ENCODE measurements at regions not wholly inside any gene's neighbourhood (a gene's known extent, or its start where the extent isn't known, plus 50 kb on each side); places are given as distances from the start of the nearest gene placed in this dataset.

- ChIA-PET CTCF (no interaction called here), RAD21 (ENCODE audit: low non-redundant PET in 1 of 2, low total read pairs in 2 of 2, uncharacterized antibody in 2 of 2, unreplicated experiment in 2 of 2) (no interaction called here), POLR2A (no interaction called here)
- Histone ChIP-seq H2AFZ (ENCODE audit: low read depth, low read length, poor library complexity, severe bottlenecking) (no peak overlapping the region), H3K36me3 (ENCODE audit: control insufficient read depth in 1 of 2, insufficient read depth in 2 of 2, low read length in 2 of 2) (no peaks in the 10 kb centered on the region), H3K27ac (ENCODE audit: low read depth, low read length) (no peak overlapping the region), H3K4me2 (ENCODE audit: low read length) (no peak overlapping the region), H3K4me3 (replicated peaks in 1 of 2; ENCODE audit: low read depth in 1 of 2, low read length in 2 of 2) (no peak overlapping the region), H3K9me2 (ENCODE audit: insufficient read depth) (no peaks in the 10 kb centered on the region), H3K27me3 (ENCODE audit: insufficient read depth, low read length) (no peaks in the 10 kb centered on the region), H3K4me1 (ENCODE audit: control insufficient read depth in 1 of 2, insufficient read depth in 2 of 2, low read length in 2 of 2) (peaks cover 0 to 2% of the 10 kb centered on the region in 2 experiments; a peak in 1 of 4 replicates), H3K79me2 (ENCODE audit: insufficient read depth, low read length) (no peaks in the 10 kb centered on the region), H3K9me3 (ENCODE audit: control insufficient read depth in 1 of 2, insufficient read depth in 1 of 2, low read depth in 1 of 2, low read length in 2 of 2) (no peaks in the 10 kb centered on the region), H3K9ac (ENCODE audit: low read length) (no peak overlapping the region), H4K20me1 (ENCODE audit: insufficient read depth) (no peaks in the 10 kb centered on the region)
- no TSS peak for BruUV-seq (replicated peaks)
- no peak for DNase-seq (ENCODE audit: low read depth, low spot score)
- TF ChIP-seq EGR1 (IDR thresholded peaks at IDR 0.05; ENCODE audit: low read depth) (no peak), EZH2 (IDR thresholded peaks at IDR 0.05) (no peak)
- intact Hi-C loops (cut with micrococcal nuclease): no loop called here
- no peak for ATAC-seq
Observed at GRCh38 chr1:201624741-201625225, 85.9 kb downstream of the NAV1 start.

GRCh38 chr1:201625226-201625761, 86.4 kb downstream of the NAV1 start:
- Histone ChIP-seq H3K27me3 (ENCODE audit: insufficient read depth, low read length) (no peaks in the 10 kb centered on the region), H3K9me3 (ENCODE audit: control insufficient read depth in 1 of 2, insufficient read depth in 1 of 2, low read depth in 1 of 2, low read length in 2 of 2) (no peaks in the 10 kb centered on the region), H3K36me3 (ENCODE audit: control insufficient read depth in 1 of 2, insufficient read depth in 2 of 2, low read length in 2 of 2) (no peaks in the 10 kb centered on the region), H3K4me2 (ENCODE audit: low read length) (no peak overlapping the region), H4K20me1 (ENCODE audit: insufficient read depth) (no peaks in the 10 kb centered on the region), H3K27ac (ENCODE audit: low read depth, low read length) (no peak overlapping the region), H3K4me1 (ENCODE audit: control insufficient read depth in 1 of 2, insufficient read depth in 2 of 2, low read length in 2 of 2) (no peaks in the 10 kb centered on the region), H3K79me2 (ENCODE audit: insufficient read depth, low read length) (no peaks in the 10 kb centered on the region), H3K9me2 (ENCODE audit: insufficient read depth) (no peaks in the 10 kb centered on the region), H2AFZ (ENCODE audit: low read depth, low read length, poor library complexity, severe bottlenecking) (no peak overlapping the region), H3K9ac (ENCODE audit: low read length) (no peak overlapping the region), H3K4me3 (replicated peaks in 1 of 2; ENCODE audit: low read depth in 1 of 2, low read length in 2 of 2) (no peak overlapping the region)
- no peak for ATAC-seq
- no TSS peak for BruUV-seq (replicated peaks)
- RAD21 ChIA-PET (ENCODE audit: low non-redundant PET in 1 of 2, low total read pairs in 2 of 2, uncharacterized antibody in 2 of 2, unreplicated experiment in 2 of 2): no interaction called here
- CTCF ChIA-PET: no interaction called here
- DNase-seq (ENCODE audit: low read depth, low spot score): no peak
- intact Hi-C loops (cut with micrococcal nuclease): no loop called here
- POLR2A ChIA-PET: no interaction called here
- TF ChIP-seq POLR2AphosphoS5 (IDR thresholded peaks at IDR 0.05; ENCODE audit: low read depth, low read length) (no peak), YY1 (IDR thresholded peaks at IDR 0.05; ENCODE audit: extremely low read depth, insufficient replicate concordance, low read depth, low read length) (no peak), RAD21 (IDR thresholded peaks at IDR 0.05; ENCODE audit: low read depth) (no peak), MAX (IDR thresholded peaks at IDR 0.05) (no peak), CTCF (IDR thresholded peaks at IDR 0.05 in 2 of 3, conservative IDR thresholded peaks at IDR 0.05 in 1 of 3; ENCODE audit: borderline replicate concordance in 1 of 3, insufficient read depth in 1 of 3, low read depth in 2 of 3, low read length in 2 of 3) (no peak), SIN3A (IDR thresholded peaks at IDR 0.05; ENCODE audit: low read depth) (no peak), CBX3 (IDR thresholded peaks at IDR 0.05; ENCODE audit: low read depth) (no peak), ATF3 (IDR thresholded peaks at IDR 0.05) (no peak), SP1 (IDR thresholded peaks at IDR 0.05; ENCODE audit: low read depth) (no peak), FOSL1 (IDR thresholded peaks at IDR 0.05; ENCODE audit: low read depth) (no peak), REST (IDR thresholded peaks at IDR 0.05; ENCODE audit: low read depth) (no peak), EGR1 (IDR thresholded peaks at IDR 0.05; ENCODE audit: low read depth) (no peak)
